Stomach (tissue), 4 donors: ENCODE measurements at regions not wholly inside any gene's neighbourhood (a gene's known extent, or its start where the extent isn't known, plus 50 kb on each side); places are given as distances from the start of the nearest gene placed in this dataset.

ENCODE experiments used
- CTCF ChIP-seq, 7 experiments: fragments of 450-650 bp in 4 of 7; fragments of 200-600 bp in 3 of 7; sonication (generic) in 3 of 7; IDR thresholded peaks; one replicate each; pipeline ENCODE4 v1.5.1; 2016 to 2019; ENCODE audit warnings: antibody characterized with exemption in 7 of 7, control low read depth in 2 of 7, mild to moderate bottlenecking in 1 of 7
- POLR2A ChIP-seq, 4 donors: fragments of 450-650 bp; IDR thresholded peaks; one replicate each; pipeline ENCODE4 v1.6.1; 2016; ENCODE audit warnings: antibody characterized with exemption in 4 of 4, control low read depth in 2 of 4, mild to moderate bottlenecking in 1 of 4, moderate library complexity in 1 of 4

GRCh38 chr18:42290318-42291307 is 335.6 kb downstream of the PIK3C3 start:
- TF ChIP-seq CTCF (IDR thresholded peaks at IDR 0.05) (no peak), POLR2A (IDR thresholded peaks at IDR 0.05) (no peak)
